HG02623 (cell line): ENCODE measurements at regions not wholly inside any gene's neighbourhood (a gene's known extent, or its start where the extent isn't known, plus 50 kb on each side); places are given as distances from the start of the nearest gene placed in this dataset.
"Not testable (repeated sequence)": the region's sequence is repeated elsewhere in the genome, so short reads cannot be mapped to it uniquely, and the experiment has no call there.

Source experiments
- ATAC-seq: cut with Tn5 transposase; IDR thresholded peaks from one replicate; pipeline ENCODE4 v1.9.1; 2021; ENCODE audit warnings: moderate library complexity; ENCODE audit not compliant: unreplicated experiment

- no peak for ATAC-seq
These were observed 601.8 kb downstream of the GATA3 start for GRCh38 chr10:8656261-8656660.

GRCh38 chr10:8659982-8660381 lies 605.5 kb downstream of the GATA3 start:
- no peak for ATAC-seq

- ATAC-seq: no peak
These were observed 607.4 kb downstream of the GATA3 start for GRCh38 chr10:8661886-8662285.

- no peak for ATAC-seq
These were observed 608.6 kb downstream of the GATA3 start for GRCh38 chr10:8663131-8663530.

GRCh38 chr10:8665322-8665721 lies 610.8 kb downstream of the GATA3 start:
- no peak for ATAC-seq

- no peak for ATAC-seq
These were observed 616.0 kb downstream of the GATA3 start for GRCh38 chr10:8670461-8670860.

- ATAC-seq: no peak
These were observed 619.7 kb downstream of the GATA3 start for GRCh38 chr10:8674230-8674629.

- ATAC-seq: no peak
These were observed 623.2 kb downstream of the GATA3 start for GRCh38 chr10:8677642-8678041.

GRCh38 chr10:8684916-8685315 lies 630.4 kb downstream of the GATA3 start:
- ATAC-seq: not testable (repeated sequence)

GRCh38 chr10:8688881-8689280 lies 634.4 kb downstream of the GATA3 start:
- ATAC-seq: no peak

- ATAC-seq: no peak
These were observed 637.1 kb downstream of the GATA3 start for GRCh38 chr10:8691498-8692017.

- not testable (repeated sequence) for ATAC-seq
These were observed 639.1 kb downstream of the GATA3 start for GRCh38 chr10:8693635-8694034.

- ATAC-seq: no peak
These were observed 642.3 kb downstream of the GATA3 start for GRCh38 chr10:8696746-8697145.

- ATAC-seq: no peak
These were observed 646.2 kb downstream of the GATA3 start for GRCh38 chr10:8700689-8701088.

GRCh38 chr10:8702181-8702580 lies 647.7 kb downstream of the GATA3 start:
- no peak for ATAC-seq

- ATAC-seq: no peak
These were observed 650.9 kb downstream of the GATA3 start for GRCh38 chr10:8705415-8705814.

- no peak for ATAC-seq
These were observed 658.2 kb downstream of the GATA3 start for GRCh38 chr10:8712656-8713055.

GRCh38 chr10:8719971-8720370 lies 665.5 kb downstream of the GATA3 start:
- ATAC-seq: no peak

- ATAC-seq: no peak
These were observed 667.2 kb downstream of the GATA3 start for GRCh38 chr10:8721650-8722049.

- no peak for ATAC-seq
These were observed 668.3 kb downstream of the GATA3 start for GRCh38 chr10:8722835-8723234.

- ATAC-seq: no peak
These were observed 670.9 kb downstream of the GATA3 start for GRCh38 chr10:8725343-8725742.

- ATAC-seq: no peak
These were observed 671.7 kb downstream of the GATA3 start for GRCh38 chr10:8726084-8726778.

GRCh38 chr10:8726779-8727084 lies 672.2 kb downstream of the GATA3 start:
- ATAC-seq: no peak
